ENCODE measurements at regions not wholly inside any gene's neighbourhood (a gene's known extent, or its start where the extent isn't known, plus 50 kb on each side); places are given as distances from the start of the nearest gene placed in this dataset.

- TF ChIP-seq CTCF (IDR thresholded peaks at IDR 0.05; ENCODE audit: low read depth, low read length, poor library complexity, severe bottlenecking) (no peak), EZH2phosphoT487 (IDR thresholded peaks at IDR 0.05; ENCODE audit: borderline replicate concordance, low read length) (no peak)
Observed at GRCh38 chr12:97984974-97985580, 522.5 kb downstream of the RMST start.

All from DOHH2 (cell line).